Esophagus (tissue), 2 donors: ENCODE measurements at regions not wholly inside any gene's neighbourhood (a gene's known extent, or its start where the extent isn't known, plus 50 kb on each side); places are given as distances from the start of the nearest gene placed in this dataset.

Experiments used
- H3K27ac ChIP-seq, 2 donors: one replicate each; pipeline ENCODE4 v1.5.1; 2013; ENCODE audit warnings: low read depth in 2 of 2, mild to moderate bottlenecking in 2 of 2, inconsistent platforms in 1 of 2, low read length in 1 of 2, moderate library complexity in 1 of 2
- H3K27me3 ChIP-seq, 2 donors: one replicate each; pipeline ENCODE4 v1.6.1; 2013; ENCODE audit warnings: low read length in 2 of 2, control low read depth in 1 of 2, mild to moderate bottlenecking in 1 of 2; ENCODE audit not compliant: insufficient read depth in 2 of 2, control insufficient read depth in 1 of 2
- H3K36me3 ChIP-seq, 2 donors: one replicate each; pipeline ENCODE4 v1.6.1; 2013; ENCODE audit warnings: low read length in 1 of 2; ENCODE audit not compliant: control insufficient read depth in 2 of 2, insufficient read depth in 2 of 2
- H3K4me1 ChIP-seq, 2 donors: one replicate each; pipeline ENCODE4 v1.6.1; 2013; ENCODE audit warnings: low read length in 1 of 2; ENCODE audit not compliant: control insufficient read depth in 2 of 2, insufficient read depth in 2 of 2
- H3K4me3 ChIP-seq, 2 donors: one replicate each; pipeline ENCODE4 v1.5.1; 2013; ENCODE audit warnings: low read length in 2 of 2, mild to moderate bottlenecking in 2 of 2, low read depth in 1 of 2, moderate library complexity in 1 of 2
- H3K9me3 ChIP-seq, 2 donors: one replicate each; pipeline ENCODE4 v1.6.1; 2013; ENCODE audit warnings: mild to moderate bottlenecking in 2 of 2, low read depth in 1 of 2, low read length in 1 of 2, moderate library complexity in 1 of 2; ENCODE audit not compliant: control insufficient read depth in 2 of 2, insufficient read depth in 1 of 2
- WGBS, 2 donors: extraction: QIAGEN DNeasy Blood & Tissue Kit; methylation state at CpG; one replicate each; pipeline ENCODE4 v1.1.7; 2013; 5-methylcytosine and 5-hydroxymethylcytosine counted together
- donor health status: healthy with polysubstance abuse.
- donor health status: Bipolar disorder and iron deficiency.

GRCh38 chr3:65042675-65043074 lies 354.9 kb upstream of the ADAMTS9 start:
- no peaks in the 10 kb centered on the region for H3K27me3 ChIP-seq
- no peaks in the 10 kb centered on the region for H3K36me3 ChIP-seq
- H3K4me1 ChIP-seq, result no peaks in the 10 kb centered on the region
- WGBS, 2 donors, result 68 to 75% methylated on average over 3 of the region's 3 CpGs
- no peak overlapping the region for H3K27ac ChIP-seq
- no peaks in the 10 kb centered on the region for H3K9me3 ChIP-seq
- H3K4me3 ChIP-seq, result no peak overlapping the region

- H3K9me3 ChIP-seq, result no peaks in the 10 kb centered on the region
- H3K36me3 ChIP-seq, result no peaks in the 10 kb centered on the region
- no peak overlapping the region for H3K27ac ChIP-seq
- no peaks in the 10 kb centered on the region for H3K4me1 ChIP-seq
- no peaks in the 10 kb centered on the region for H3K27me3 ChIP-seq
- no peak overlapping the region for H3K4me3 ChIP-seq
- 90 to 94% methylated on average over 6 of the region's 6 CpGs for WGBS, 2 donors
Measured at GRCh38 chr3:65039754-65040210, 352.0 kb upstream of the ADAMTS9 start.

DNA sequence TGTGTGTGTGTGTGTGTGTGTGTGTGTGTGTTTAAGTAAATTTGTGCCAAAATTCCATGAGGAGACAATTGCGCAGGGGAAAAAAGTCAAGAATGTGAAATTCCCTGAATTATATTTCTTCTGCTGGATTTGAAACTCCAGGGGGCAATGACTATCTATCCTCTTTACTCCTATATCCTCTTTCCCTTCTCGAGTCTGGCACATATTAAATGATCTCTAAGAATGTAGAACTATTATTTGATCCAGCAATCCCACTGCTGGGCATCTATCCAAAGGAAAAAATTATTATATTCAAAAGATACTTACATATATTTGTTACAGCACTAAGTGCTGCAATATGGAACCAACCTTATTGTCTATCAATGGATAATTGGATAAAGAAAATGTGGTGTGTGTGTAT lies 350.1 kb upstream of the ADAMTS9 start:
- 74 to 81% methylated on average over 2 of the region's 2 CpGs for WGBS, 2 donors
- Histone ChIP-seq H3K9me3 (no peaks in the 10 kb centered on the region), H3K4me3 (no peak overlapping the region)

DNA sequence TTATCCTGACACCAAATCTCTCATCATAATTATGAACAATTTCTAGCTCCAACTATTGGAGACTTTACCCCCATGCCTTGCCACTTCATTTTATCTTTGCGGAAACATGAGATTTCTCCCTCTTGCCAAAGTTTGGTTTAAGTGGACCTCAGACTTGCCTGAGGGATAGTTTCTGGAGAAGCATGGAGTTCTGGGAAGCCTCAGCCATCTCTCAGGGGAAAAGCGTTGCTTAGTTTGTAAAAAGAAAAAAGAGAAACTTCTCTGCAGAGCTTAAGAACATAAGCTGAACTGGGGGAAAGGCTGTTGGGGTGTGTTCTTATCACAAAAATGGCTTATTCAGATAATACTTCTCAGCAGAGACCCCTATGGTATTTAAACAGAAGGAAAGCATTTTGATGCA lies 347.4 kb upstream of the ADAMTS9 start:
- Histone ChIP-seq H3K9me3 (no peaks in the 10 kb centered on the region), H3K4me3 (no peak overlapping the region), H3K4me1 (no peaks in the 10 kb centered on the region), H3K27ac (no peak overlapping the region), H3K27me3 (no peaks in the 10 kb centered on the region), H3K36me3 (no peaks in the 10 kb centered on the region)
- WGBS, 2 donors, result 89 to 91% methylated on average over 2 of the region's 2 CpGs

More for the DNA sequence above, 350.1 kb upstream of the ADAMTS9 start:
- Histone ChIP-seq H3K27me3 (no peaks in the 10 kb centered on the region), H3K4me1 (no peaks in the 10 kb centered on the region), H3K36me3 (no peaks in the 10 kb centered on the region), H3K27ac (no peak overlapping the region)

DNA sequence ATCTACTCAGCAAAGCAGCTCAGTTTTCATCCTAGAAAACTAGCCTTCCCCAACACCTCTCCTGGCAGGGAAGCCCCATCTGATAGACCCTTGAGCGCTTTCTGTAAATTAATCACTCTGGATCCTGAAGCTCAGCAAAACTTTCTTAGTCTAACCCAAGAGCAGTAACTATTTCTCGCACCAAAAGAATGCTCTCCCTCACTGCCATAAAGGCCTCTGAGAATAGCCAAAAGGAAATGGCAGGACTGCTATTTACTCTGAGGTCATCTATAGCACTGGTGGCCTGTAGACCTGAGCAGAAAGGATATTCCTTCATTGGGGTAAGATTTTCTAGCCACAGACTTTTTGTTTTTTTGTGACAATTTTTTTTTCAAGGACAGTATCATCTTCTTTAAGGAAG lies 345.8 kb upstream of the ADAMTS9 start:
- no peaks in the 10 kb centered on the region for H3K4me1 ChIP-seq
- 75 to 95% methylated on average over 2 of the region's 2 CpGs for WGBS, 2 donors
- no peak overlapping the region for H3K27ac ChIP-seq
- no peaks in the 10 kb centered on the region for H3K9me3 ChIP-seq
- no peaks in the 10 kb centered on the region for H3K27me3 ChIP-seq
- H3K36me3 ChIP-seq, result no peaks in the 10 kb centered on the region
- H3K4me3 ChIP-seq, result no peak overlapping the region

- no peaks in the 10 kb centered on the region for H3K4me1 ChIP-seq
- no peak overlapping the region for H3K27ac ChIP-seq
- no peak overlapping the region for H3K4me3 ChIP-seq
- no peaks in the 10 kb centered on the region for H3K27me3 ChIP-seq
- 87 to 88% methylated on average over 3 of the region's 3 CpGs for WGBS, 2 donors
- no peaks in the 10 kb centered on the region for H3K9me3 ChIP-seq
- no peaks in the 10 kb centered on the region for H3K36me3 ChIP-seq
Measured at GRCh38 chr3:65030847-65031463, 343.2 kb upstream of the ADAMTS9 start.

DNA sequence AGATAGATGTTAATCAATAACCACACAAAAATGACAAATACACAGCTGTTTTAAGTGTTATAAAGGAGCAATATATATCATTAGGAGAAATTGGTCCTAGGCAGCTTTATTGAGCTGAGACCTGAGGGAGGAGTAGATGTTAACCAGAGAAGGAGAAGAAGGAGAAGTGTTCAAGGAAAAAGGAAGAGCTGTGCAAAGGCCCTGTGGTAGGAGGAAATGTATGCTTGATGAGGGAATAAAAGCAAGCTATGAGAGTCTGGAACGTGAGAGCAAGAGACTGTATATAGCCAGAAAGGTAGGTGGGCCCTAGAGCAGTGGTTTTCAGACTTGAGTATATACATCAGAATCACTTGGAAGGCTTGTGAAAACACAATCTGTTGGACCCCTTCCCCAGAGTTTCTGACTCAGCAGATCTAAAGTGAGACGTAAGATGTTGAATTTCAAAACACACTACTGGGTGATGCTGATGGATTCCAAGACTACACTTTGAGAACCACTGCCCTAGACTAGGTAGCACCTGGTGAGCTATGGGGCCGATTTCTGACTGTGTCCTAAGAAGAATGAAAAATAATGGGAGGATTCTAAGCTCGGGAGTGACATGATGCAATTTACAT lies 342.3 kb upstream of the ADAMTS9 start:
- H3K36me3 ChIP-seq, result no peaks in the 10 kb centered on the region
- no peaks in the 10 kb centered on the region for H3K9me3 ChIP-seq
- WGBS, 2 donors, result 84 to 90% methylated on average over 4 of the region's 4 CpGs
- no peak overlapping the region for H3K4me3 ChIP-seq
- no peak overlapping the region for H3K27ac ChIP-seq
- H3K27me3 ChIP-seq, result no peaks in the 10 kb centered on the region
- H3K4me1 ChIP-seq, result no peaks in the 10 kb centered on the region

DNA sequence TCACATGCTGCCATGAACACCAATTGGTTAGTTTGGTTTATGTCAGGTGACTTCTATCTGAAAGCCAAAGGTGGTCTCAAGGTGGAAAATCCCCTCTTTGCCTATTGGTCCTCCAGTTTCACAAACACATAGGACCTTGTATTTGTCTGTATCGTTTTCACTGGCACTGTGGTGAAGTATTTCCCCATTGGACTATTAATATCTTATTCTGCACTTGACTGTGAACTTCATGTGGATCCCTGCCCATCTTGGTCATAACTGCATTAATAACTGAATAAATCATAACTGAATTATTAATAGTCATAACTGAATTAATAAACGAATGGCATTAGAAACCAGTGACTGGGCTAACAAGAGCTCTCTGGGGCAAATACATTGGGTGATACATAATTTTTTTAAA lies 341.3 kb upstream of the ADAMTS9 start:
- H3K27me3 ChIP-seq, result no peaks in the 10 kb centered on the region
- WGBS, 2 donors, result 78 to 84% methylated on average over 2 of the region's 2 CpGs
- no peaks in the 10 kb centered on the region for H3K4me1 ChIP-seq
- no peaks in the 10 kb centered on the region for H3K9me3 ChIP-seq
- H3K4me3 ChIP-seq, result no peak overlapping the region
- no peak overlapping the region for H3K27ac ChIP-seq
- no peaks in the 10 kb centered on the region for H3K36me3 ChIP-seq

- Histone ChIP-seq H3K36me3 (no peaks in the 10 kb centered on the region), H3K9me3 (no peaks in the 10 kb centered on the region), H3K27ac (no peak overlapping the region), H3K27me3 (no peaks in the 10 kb centered on the region), H3K4me1 (no peaks in the 10 kb centered on the region), H3K4me3 (no peak overlapping the region)
- 93 to 94% methylated on average over 2 of the region's 2 CpGs for WGBS, 2 donors
Measured at GRCh38 chr3:65028024-65028423, 340.2 kb upstream of the ADAMTS9 start.

DNA sequence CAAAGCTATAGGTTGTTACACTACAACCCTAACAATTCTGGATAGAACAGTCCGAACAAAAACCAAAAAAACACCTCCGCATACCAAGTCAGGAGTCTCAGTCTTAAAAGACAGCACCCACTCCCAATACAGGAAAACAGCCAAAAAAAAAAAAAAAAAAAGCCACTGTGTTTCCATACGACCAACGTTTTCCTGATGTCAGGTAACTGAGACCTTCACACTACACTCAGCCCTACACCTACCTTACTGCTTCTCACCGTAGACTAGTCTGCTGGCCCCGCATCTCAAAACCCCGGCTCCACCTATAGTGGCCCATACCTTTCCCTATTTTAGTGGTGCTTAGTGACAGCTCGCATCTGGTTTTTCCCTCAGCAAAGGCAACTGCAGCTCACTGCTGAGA lies 339.5 kb upstream of the ADAMTS9 start:
- Histone ChIP-seq H3K27ac (no peak overlapping the region), H3K27me3 (no peaks in the 10 kb centered on the region), H3K36me3 (no peaks in the 10 kb centered on the region), H3K9me3 (no peaks in the 10 kb centered on the region), H3K4me1 (no peaks in the 10 kb centered on the region), H3K4me3 (no peak overlapping the region)
- WGBS, 2 donors, result 74 to 80% methylated on average over 8 of the region's 8 CpGs
